Immature natural killer cell (primary cell): ENCODE measurements at regions not wholly inside any gene's neighbourhood (a gene's known extent, or its start where the extent isn't known, plus 50 kb on each side); places are given as distances from the start of the nearest gene placed in this dataset.
"Not testable (repeated sequence)": the region's sequence is repeated elsewhere in the genome, so short reads cannot be mapped to it uniquely, and the experiment has no call there.

Experiments
- DNase-seq, 3 donors: peaks; one replicate each; pipeline ENCODE4 v3.0.0; 2022; ENCODE audit warnings: mixed read lengths in 1 of 3
- H3K27ac Mint-ChIP-seq, 6 donors: one replicate each; pipeline ENCODE4 v1.8.0; 2020; ENCODE audit warnings: mixed read lengths in 6 of 6, mild to moderate bottlenecking in 5 of 6, inconsistent platforms in 4 of 6, moderate library complexity in 3 of 6
- H3K27me3 Mint-ChIP-seq, 3 donors: one replicate each; pipeline ENCODE4 v1.8.0; 2020 to 2021; ENCODE audit warnings: low read depth in 3 of 3, mild to moderate bottlenecking in 3 of 3, mixed read lengths in 3 of 3, moderate library complexity in 3 of 3, inconsistent platforms in 1 of 3
- H3K36me3 Mint-ChIP-seq, 3 donors: one replicate each; pipeline ENCODE4 v1.8.0; 2020; ENCODE audit warnings: mixed read lengths in 3 of 3, inconsistent platforms in 2 of 3, mild to moderate bottlenecking in 2 of 3
- H3K4me1 Mint-ChIP-seq, 2 donors: one replicate each; pipeline ENCODE4 v1.8.0; 2020; ENCODE audit warnings: inconsistent platforms in 2 of 2, mild to moderate bottlenecking in 2 of 2, mixed read lengths in 2 of 2, moderate library complexity in 1 of 2
- H3K4me3 Mint-ChIP-seq, 5 donors: one replicate each; pipeline ENCODE4 v1.8.0; 2020; ENCODE audit warnings: mild to moderate bottlenecking in 5 of 5, mixed read lengths in 5 of 5, inconsistent platforms in 3 of 5, moderate library complexity in 3 of 5
- H3K9me3 Mint-ChIP-seq, 6 donors: one replicate each; pipeline ENCODE4 v1.8.0; 2020; ENCODE audit warnings: mild to moderate bottlenecking in 6 of 6, mixed read lengths in 6 of 6, inconsistent platforms in 4 of 6, moderate library complexity in 3 of 6

DNA sequence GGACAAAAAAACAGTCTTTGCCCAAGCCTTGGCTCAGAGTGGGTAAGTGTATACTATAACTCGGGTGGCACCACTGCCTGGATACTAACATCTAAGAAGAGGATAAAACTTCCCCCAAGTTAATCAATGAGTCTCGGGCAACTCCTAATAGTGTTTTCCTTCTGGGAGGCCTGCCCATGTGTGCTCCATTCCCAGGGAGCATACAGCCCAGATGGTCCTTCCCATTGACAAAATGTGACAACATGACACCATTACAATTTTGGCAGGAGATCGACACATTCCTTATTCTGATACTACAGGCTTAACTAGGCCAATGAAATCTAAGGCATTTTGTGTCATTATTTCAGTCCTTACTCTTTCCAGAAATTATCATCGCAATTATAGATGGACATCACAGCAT is 52.7 kb upstream of the CRIM1 start:
- Mint-ChIP-seq H3K4me3 (no peak overlapping the region), H3K27ac (no peak overlapping the region), H3K4me1 (peaks cover 0 to 19% of the 10 kb centered on the region in 2 donors), H3K9me3 (no peaks in the 10 kb centered on the region), H3K27me3 (peaks cover 0 to 2% (median 0%) of the 10 kb centered on the region in 3 donors), H3K36me3 (peaks cover 0 to 12% (median 10%) of the 10 kb centered on the region in 3 donors)
- no peak for DNase-seq

DNA sequence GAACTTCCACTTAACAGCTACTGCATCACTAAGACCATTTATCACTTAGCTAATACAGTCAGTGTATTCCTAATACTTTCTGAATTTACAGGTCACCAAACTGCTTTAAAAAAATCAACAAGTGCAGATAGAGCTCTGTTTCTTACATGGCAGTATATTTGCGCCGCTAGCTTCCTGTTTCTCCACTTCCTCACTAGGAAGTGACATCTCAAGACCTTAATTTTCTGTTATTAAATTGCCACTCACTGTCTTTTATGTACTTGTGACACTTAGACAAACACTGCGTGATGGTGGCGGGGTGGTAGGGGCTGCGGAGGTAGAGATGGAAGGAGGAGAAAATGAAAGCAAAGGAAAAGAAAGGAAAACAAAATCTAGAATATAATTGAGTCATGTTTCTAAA is 53.7 kb upstream of the CRIM1 start:
- peaks cover 0 to 26% of the 10 kb centered on the region in 2 donors for H3K4me1 Mint-ChIP-seq
- peaks cover 0 to 12% (median 10%) of the 10 kb centered on the region in 3 donors for H3K36me3 Mint-ChIP-seq
- H3K27me3 Mint-ChIP-seq: peaks cover 0 to 2% (median 0%) of the 10 kb centered on the region in 3 donors
- H3K9me3 Mint-ChIP-seq: no peaks in the 10 kb centered on the region
- H3K4me3 Mint-ChIP-seq: no peak overlapping the region
- H3K27ac Mint-ChIP-seq: no peak overlapping the region
- no peak for DNase-seq

DNA sequence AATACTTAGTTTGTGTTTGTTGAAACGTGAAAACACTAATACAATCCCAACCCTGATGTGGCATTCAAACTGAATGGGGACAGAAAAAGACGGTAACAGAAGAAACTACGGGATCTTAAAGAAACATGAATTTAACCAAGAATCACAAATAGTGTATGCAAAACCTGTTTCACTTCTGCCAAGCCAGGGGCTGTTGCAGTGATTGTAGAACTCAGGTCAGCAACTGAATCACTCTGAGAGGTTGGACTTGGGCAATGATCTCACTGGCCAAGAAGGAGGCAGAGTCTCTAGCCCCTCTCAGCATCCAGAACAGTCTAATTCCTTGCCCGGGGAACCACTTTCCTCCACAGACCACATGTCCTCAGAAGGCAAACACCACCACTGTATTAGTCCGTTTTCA is 54.9 kb upstream of the CRIM1 start:
- DNase-seq: no peak
- H3K27ac Mint-ChIP-seq: no peak overlapping the region
- H3K36me3 Mint-ChIP-seq: peaks cover 0 to 12% (median 10%) of the 10 kb centered on the region in 3 donors
- no peaks in the 10 kb centered on the region for H3K9me3 Mint-ChIP-seq
- peaks cover 0 to 33% of the 10 kb centered on the region in 2 donors for H3K4me1 Mint-ChIP-seq
- H3K27me3 Mint-ChIP-seq: peaks cover 0 to 2% (median 0%) of the 10 kb centered on the region in 3 donors
- no peak overlapping the region for H3K4me3 Mint-ChIP-seq

DNA sequence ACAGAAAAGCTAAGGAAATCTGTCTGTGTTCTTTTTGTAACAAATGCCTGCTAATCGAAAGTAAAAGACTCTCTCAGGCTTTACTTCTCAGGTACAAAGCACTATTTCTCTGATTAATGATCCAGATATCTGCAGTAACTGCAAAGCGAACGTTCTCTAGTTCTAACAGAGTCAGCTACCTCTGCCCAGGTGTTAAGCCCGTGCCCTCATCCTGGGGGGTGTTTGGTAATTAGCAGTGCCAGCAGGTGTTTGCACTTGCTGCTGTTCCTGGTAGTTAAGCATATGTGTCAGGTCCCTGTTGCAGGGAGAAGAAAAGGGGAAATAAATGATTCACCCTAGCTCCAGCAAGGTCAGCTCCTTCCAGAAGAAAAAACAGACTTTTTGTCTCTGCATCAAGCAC is 58.8 kb upstream of the CRIM1 start:
- no peak for DNase-seq
- H3K27me3 Mint-ChIP-seq: peaks cover 0 to 2% (median 0%) of the 10 kb centered on the region in 3 donors
- peaks cover 0 to 43% of the 10 kb centered on the region in 2 donors for H3K4me1 Mint-ChIP-seq
- H3K36me3 Mint-ChIP-seq: peaks cover 0 to 5% (median 3%) of the 10 kb centered on the region in 3 donors
- H3K27ac Mint-ChIP-seq: no peak overlapping the region
- H3K9me3 Mint-ChIP-seq: peaks cover 0 to 3% (median 0%) of the 10 kb centered on the region in 6 donors
- H3K4me3 Mint-ChIP-seq: no peak overlapping the region

DNA sequence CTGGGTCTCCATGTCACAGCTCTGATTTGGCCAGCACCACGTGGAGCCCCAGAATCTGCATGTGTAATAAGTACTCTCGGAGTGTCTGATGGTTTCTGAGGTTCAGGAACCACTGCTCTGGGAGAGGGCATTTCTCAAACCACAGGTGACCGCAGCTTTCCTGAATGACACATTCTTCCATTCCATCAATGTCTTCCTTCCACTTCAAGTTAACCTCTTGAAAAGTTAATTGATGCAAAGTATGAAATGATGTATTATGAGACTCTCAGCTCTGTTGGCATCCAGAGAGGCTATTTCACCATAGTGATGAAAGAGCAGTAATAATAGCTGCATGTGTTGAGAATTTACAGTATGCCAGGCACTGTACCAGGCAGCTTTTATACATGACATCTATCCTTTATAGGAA is 61.3 kb upstream of the CRIM1 start:
- Mint-ChIP-seq H3K27ac (no peak overlapping the region), H3K27me3 (no peaks in the 10 kb centered on the region), H3K36me3 (peaks cover 0 to 3% (median 0%) of the 10 kb centered on the region in 3 donors), H3K4me1 (peaks cover 0 to 29% of the 10 kb centered on the region in 2 donors), H3K4me3 (no peak overlapping the region), H3K9me3 (peaks cover 0 to 3% (median 0%) of the 10 kb centered on the region in 6 donors)
- no peak for DNase-seq

DNA sequence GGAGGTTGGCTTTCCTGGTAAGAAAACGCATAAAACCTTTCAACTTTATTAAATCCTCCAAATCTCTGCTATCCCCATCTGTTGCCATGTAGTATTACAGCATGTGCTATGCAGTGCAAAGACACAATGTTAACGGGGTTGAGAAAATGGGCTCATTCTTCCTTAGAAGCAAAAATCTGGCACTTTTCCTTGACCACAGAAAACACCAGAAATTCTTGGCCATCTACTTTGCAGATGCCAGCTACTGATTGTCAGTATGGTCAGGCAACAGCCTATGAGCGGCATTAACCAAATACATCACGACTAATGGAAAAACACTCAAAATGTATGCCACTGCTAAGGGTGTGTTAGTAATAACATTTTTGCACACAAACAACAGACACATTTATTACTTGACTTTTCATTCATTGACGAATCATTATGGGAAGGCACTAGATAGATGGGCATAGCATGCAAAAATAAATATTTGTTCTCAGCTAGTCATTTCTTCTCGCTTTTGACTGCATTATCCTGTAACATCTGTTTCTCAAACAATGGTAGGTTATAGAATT is 65.2 kb upstream of the CRIM1 start:
- Mint-ChIP-seq H3K9me3 (peaks cover 0 to 3% (median 0%) of the 10 kb centered on the region in 6 donors), H3K4me1 (peaks cover 0 to 15% of the 10 kb centered on the region in 2 donors), H3K4me3 (no peak overlapping the region), H3K27me3 (peaks cover 2 to 4% (median 3%) of the 10 kb centered on the region in 3 donors), H3K27ac (no peak overlapping the region), H3K36me3 (no peaks in the 10 kb centered on the region)
- no peak for DNase-seq

DNA sequence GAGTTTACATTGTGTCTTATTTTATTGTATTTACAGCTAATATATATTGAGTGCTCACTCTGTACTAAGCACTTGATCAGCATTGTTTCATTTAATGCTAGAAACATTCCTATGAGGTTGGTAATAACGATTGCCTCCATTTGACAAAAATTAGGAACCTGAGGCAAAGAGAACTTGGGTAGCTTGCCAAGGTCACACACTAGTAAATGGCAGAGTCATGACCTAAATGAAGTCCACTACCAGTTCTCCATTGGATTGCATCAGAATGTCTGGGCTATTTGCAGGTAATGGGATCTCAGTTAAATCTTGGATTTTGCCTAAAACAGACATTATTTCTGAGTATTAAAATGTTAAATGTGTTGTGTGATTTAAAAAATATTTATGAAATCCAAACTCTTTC is 65.8 kb upstream of the CRIM1 start:
- peaks cover 2 to 4% (median 3%) of the 10 kb centered on the region in 3 donors for H3K27me3 Mint-ChIP-seq
- peaks cover 0 to 4% (median 0%) of the 10 kb centered on the region in 6 donors for H3K9me3 Mint-ChIP-seq
- no peaks in the 10 kb centered on the region for H3K36me3 Mint-ChIP-seq
- H3K4me3 Mint-ChIP-seq: no peak overlapping the region
- H3K27ac Mint-ChIP-seq: no peak overlapping the region
- no peak for DNase-seq
- peaks cover 0 to 14% of the 10 kb centered on the region in 2 donors for H3K4me1 Mint-ChIP-seq

DNA sequence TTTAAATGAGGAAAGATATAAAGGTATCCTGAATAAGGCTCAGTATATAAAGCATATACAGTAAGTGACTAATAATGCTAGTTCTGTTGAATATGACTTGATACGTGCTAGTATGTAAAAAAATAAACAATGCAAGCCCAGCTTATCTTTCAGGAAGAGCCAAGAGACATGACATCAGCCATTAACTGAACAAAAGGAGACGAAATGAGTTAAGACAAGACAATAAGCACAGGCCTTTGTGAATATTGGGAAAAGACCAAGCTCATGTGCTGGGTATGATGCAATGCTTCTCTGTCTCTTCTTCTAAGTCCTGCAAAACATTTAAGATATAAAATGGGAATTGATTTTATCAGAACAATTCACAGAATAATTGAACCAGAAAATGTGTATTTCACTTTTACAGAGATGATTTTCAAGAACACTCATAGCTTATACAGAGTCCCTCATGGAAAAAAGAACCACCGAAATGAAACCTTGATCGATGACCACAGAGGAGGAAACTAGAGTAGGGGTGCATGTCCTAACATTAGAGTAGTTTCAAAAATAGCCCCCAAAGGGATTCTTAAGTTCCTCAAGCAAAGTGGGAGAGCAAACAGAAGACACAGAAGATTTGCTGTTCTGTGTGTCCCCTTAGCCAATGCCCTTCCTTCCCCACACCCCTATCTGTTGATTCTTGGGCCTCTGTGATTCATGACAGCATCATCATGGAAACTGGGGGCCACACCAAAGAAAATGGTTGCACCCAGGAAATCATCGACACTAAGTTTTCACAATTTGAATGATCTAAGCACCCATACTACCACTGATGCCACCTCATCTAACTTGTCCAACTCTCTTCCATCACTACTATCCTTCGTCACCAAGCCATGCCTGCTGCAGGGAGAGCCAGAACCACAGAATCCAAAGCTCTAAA is 68.0 kb upstream of the CRIM1 start:
- Mint-ChIP-seq H3K4me1 (no peaks in the 10 kb centered on the region), H3K36me3 (peaks cover 0 to 3% (median 2%) of the 10 kb centered on the region in 3 donors), H3K9me3 (peaks cover 0 to 12% (median 0%) of the 10 kb centered on the region in 6 donors), H3K27me3 (peaks cover 3 to 4% (median 3%) of the 10 kb centered on the region in 3 donors), H3K27ac (no peak overlapping the region), H3K4me3 (no peak overlapping the region)
- no peak for DNase-seq

DNA sequence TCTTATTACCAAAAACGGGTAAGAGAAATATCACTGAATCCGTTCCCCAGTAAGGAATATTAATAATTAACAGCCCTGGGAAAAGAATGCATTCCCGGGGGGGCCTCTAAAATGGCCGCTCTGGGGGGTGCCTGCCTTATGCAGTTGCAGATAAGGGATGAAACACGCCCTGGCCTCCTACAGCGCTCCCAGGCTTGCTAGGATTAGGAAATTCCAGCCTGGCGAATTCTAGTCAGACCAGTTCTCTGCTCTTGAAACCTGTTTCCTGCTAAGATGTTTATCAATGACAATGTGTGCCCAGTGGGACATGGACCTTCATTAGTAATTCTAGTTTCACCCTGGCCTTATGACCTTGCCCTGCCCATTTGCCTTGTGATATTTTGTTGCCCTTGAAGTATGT is 76.1 kb upstream of the CRIM1 start:
- DNase-seq, H3K4me3 Mint-ChIP-seq, H3K27me3 Mint-ChIP-seq, H3K27ac Mint-ChIP-seq, H3K4me1 Mint-ChIP-seq: not testable (repeated sequence)
- peaks cover 7 to 18% (median 13%) of the 10 kb centered on the region in 6 donors for H3K9me3 Mint-ChIP-seq
- H3K36me3 Mint-ChIP-seq: peaks cover 12 to 16% (median 14%) of the 10 kb centered on the region in 3 donors

DNA sequence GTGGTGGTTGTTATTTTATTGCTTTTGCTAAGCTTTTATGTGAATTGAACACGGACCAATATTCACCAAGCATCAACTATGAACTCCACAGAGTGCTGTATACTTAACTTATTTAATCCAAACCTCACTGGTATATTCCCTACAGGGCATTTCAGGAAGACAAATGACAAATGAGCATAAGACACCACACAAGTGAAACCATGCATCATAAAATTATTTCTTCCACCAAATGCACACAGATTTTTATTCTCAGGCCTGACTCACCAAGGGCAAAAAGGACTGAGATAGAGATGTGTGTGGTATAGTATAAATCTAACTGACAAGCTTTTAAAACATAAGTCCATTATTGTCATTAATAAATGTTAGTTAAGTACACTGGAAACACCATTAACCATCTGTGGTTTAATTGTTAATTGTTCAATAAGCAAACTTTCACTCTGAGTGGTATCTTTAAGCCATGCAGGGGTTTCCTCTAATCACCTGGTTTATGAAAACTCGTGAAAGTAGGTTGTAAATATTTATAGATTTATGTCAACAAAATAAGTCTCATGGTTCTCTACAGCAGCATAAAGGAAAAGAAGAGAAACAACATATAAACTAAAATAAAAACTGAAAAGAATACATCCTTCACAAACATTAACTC is 77.6 kb upstream of the CRIM1 start:
- Mint-ChIP-seq H3K27me3 (peaks cover 0 to 1% (median 0%) of the 10 kb centered on the region in 3 donors), H3K36me3 (peaks cover 10 to 16% (median 14%) of the 10 kb centered on the region in 3 donors), H3K27ac (no peak overlapping the region), H3K4me3 (no peak overlapping the region), H3K9me3 (peaks cover 7 to 18% (median 10%) of the 10 kb centered on the region in 6 donors), H3K4me1 (no peaks in the 10 kb centered on the region)
- no peak for DNase-seq

DNA sequence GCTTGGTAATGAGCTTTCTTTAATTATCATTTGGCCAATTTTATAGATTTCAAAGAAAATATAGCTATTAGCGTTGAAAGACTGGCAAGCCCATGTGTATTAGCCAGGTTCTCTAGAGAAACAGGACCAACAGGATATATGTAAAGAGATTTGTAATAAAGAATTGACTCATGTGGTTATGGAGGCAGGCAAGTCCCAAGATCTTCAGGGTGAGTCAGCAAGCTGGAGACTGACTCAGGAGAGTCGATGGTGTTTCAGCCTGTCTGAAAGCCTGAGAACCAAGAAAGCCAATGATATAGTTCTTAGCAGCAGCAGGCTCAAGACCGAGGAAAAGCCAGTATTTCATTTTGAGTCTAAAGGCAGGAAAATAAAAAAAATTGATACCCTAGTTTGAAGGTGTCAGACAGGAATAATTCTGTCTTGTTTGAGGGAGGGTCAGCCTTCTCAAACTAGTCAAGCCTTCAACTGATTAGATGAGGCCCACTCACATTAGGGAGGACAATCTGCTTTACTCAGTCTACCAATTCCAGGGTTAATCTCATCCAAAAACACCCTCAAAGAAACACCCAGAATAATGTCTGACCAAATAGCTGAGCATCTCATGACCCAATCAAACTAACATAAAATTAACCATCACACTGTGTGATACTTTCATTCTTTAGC is 78.3 kb upstream of the CRIM1 start:
- DNase-seq: no peak
- no peak overlapping the region for H3K27ac Mint-ChIP-seq
- no peaks in the 10 kb centered on the region for H3K27me3 Mint-ChIP-seq
- no peak overlapping the region for H3K4me3 Mint-ChIP-seq
- peaks cover 10 to 15% (median 10%) of the 10 kb centered on the region in 3 donors for H3K36me3 Mint-ChIP-seq
- peaks cover 7 to 18% (median 10%) of the 10 kb centered on the region in 6 donors for H3K9me3 Mint-ChIP-seq
- H3K4me1 Mint-ChIP-seq: no peaks in the 10 kb centered on the region

DNA sequence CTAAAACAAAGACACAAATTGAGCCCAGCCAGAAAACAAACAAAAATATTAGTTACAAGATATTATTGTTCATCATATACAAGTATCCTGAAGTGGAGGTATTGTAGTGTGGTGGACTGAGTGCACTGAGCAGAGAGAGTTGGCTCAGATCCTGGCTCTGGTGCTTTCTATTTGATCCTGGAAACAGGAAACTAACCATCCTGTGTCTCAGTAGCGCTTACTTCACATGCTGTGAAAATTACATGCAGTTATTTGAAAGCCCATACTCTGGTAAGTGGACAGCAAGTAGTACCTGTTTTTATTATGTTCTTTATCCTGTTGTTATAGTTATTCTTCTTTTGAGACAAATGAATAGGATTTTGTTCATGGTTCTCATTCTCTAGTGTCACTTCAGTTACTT is 84.3 kb upstream of the CRIM1 start:
- peaks cover 0 to 4% (median 2%) of the 10 kb centered on the region in 3 donors for H3K27me3 Mint-ChIP-seq
- peaks cover 6 to 16% (median 8%) of the 10 kb centered on the region in 3 donors for H3K36me3 Mint-ChIP-seq
- H3K4me3 Mint-ChIP-seq: no peak overlapping the region
- no peak for DNase-seq
- peaks cover 8 to 17% (median 11%) of the 10 kb centered on the region in 6 donors for H3K9me3 Mint-ChIP-seq
- H3K27ac Mint-ChIP-seq: no peak overlapping the region
- H3K4me1 Mint-ChIP-seq: peaks cover 12 to 21% of the 10 kb centered on the region in 2 donors

DNA sequence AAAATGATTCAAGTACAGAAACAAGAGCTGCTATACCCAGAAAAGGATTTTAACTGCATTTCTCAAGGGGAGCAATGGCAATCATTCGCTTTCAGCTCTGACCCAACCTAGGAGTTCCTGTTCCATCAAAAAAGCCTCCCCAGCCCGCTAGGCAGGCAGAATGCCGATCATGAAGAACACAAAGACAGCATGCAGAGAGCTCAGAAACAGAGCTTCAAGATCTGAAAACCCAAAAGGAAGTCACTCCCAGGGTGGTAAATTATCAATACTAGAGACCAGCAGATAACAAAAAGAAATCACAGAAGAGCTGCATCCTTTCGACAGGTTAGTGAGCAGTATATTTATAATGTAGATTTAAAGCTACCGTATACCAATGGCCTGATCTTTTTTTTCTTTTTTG is 84.8 kb upstream of the CRIM1 start:
- Mint-ChIP-seq H3K27ac (no peak overlapping the region), H3K27me3 (peaks cover 0 to 4% (median 2%) of the 10 kb centered on the region in 3 donors), H3K36me3 (peaks cover 6 to 17% (median 8%) of the 10 kb centered on the region in 3 donors), H3K9me3 (peaks cover 8 to 19% (median 12%) of the 10 kb centered on the region in 6 donors), H3K4me1 (peaks cover 17 to 23% of the 10 kb centered on the region in 2 donors), H3K4me3 (no peak overlapping the region)
- DNase-seq: no peak
